GM21367 (cell line): ENCODE measurements at regions not wholly inside any gene's neighbourhood (a gene's known extent, or its start where the extent isn't known, plus 50 kb on each side); places are given as distances from the start of the nearest gene placed in this dataset.

Experiments used
- ATAC-seq: cut with Tn5 transposase; IDR thresholded peaks from one replicate; pipeline ENCODE4 v1.9.1; 2021; ENCODE audit not compliant: unreplicated experiment

GRCh38 chr9:129276486-129277230 is 98.6 kb upstream of the IER5L start:
- no peak for ATAC-seq

GRCh38 chr9:129275626-129276247 is 97.7 kb upstream of the IER5L start:
- no peak for ATAC-seq

- ATAC-seq = no peak
Observed at GRCh38 chr9:129273941-129274684, 96.1 kb upstream of the IER5L start.

- no peak for ATAC-seq
Observed at GRCh38 chr9:129273136-129273895, 95.3 kb upstream of the IER5L start.

GRCh38 chr9:129272348-129273025 is 94.4 kb upstream of the IER5L start:
- no peak for ATAC-seq

GRCh38 chr9:129270903-129271431 is 92.9 kb upstream of the IER5L start:
- peak; percentile 56 for ATAC-seq

- ATAC-seq = peak; percentile 45
Observed at GRCh38 chr9:129270205-129270604, 92.1 kb upstream of the IER5L start.

- no peak for ATAC-seq
Observed at GRCh38 chr9:129267141-129267540, 89.1 kb upstream of the IER5L start.

GRCh38 chr9:129266536-129266935 is 88.5 kb upstream of the IER5L start:
- no peak for ATAC-seq

GRCh38 chr9:129264388-129264787 is 86.3 kb upstream of the IER5L start:
- ATAC-seq = no peak

- no peak for ATAC-seq
Observed at GRCh38 chr9:129263836-129264235, 85.8 kb upstream of the IER5L start.

GRCh38 chr9:129262261-129262660 is 84.2 kb upstream of the IER5L start:
- no peak for ATAC-seq

- no peak for ATAC-seq
Observed at GRCh38 chr9:129259375-129259774, 81.3 kb upstream of the IER5L start.

- ATAC-seq = no peak
Observed at GRCh38 chr9:129258823-129259301, 80.8 kb upstream of the IER5L start.

GRCh38 chr9:129258124-129258822 is 80.2 kb upstream of the IER5L start:
- no peak for ATAC-seq

- ATAC-seq = no peak
Observed at GRCh38 chr9:129256959-129257713, 79.1 kb upstream of the IER5L start.

GRCh38 chr9:129254566-129255287 is 76.7 kb upstream of the IER5L start:
- ATAC-seq = no peak

GRCh38 chr9:129253803-129254381 is 75.8 kb upstream of the IER5L start:
- ATAC-seq = no peak
